Activated CD4-positive, alpha-beta T cell treated with anti-CD3 and anti-CD28 coated beads for 36 hours (primary cell): ENCODE measurements at regions not wholly inside any gene's neighbourhood (a gene's known extent, or its start where the extent isn't known, plus 50 kb on each side); places are given as distances from the start of the nearest gene placed in this dataset. TPM values are rescaled to one million over a fixed set of nuclear protein-coding genes. Genes with fewer than 3 reads are reported as not detected.

Source experiments
- ATAC-seq: fragments of 200-7000 bp; cut with Tn5 transposase; one replicate; pipeline ENCODE4 v1.10.0; 2021; ENCODE audit warnings: mild to moderate bottlenecking, moderate library complexity
- CTCF ChIA-PET: fragments of 350-600 bp; sonication (Branson Sonifier 250); formaldehyde crosslinking; loops from one replicate; lab custom pipeline; 2021; ENCODE audit warnings: antibody characterized with exemption; lab: Charles Lee
- POLR2A ChIA-PET: fragments of 350-600 bp; sonication (Branson Sonifier 250); formaldehyde crosslinking; loops from one replicate; lab custom pipeline; 2021; ENCODE audit warnings: antibody characterized with exemption, inconsistent platforms; lab: Charles Lee
- DNase-seq: peaks from one replicate; pipeline ENCODE4 v3.0.0-alpha.2; 2020
- H3K27ac Mint-ChIP-seq: one replicate; pipeline ENCODE4 v1.8.0; 2021; ENCODE audit warnings: mixed read lengths
- H3K27me3 Mint-ChIP-seq: one replicate; pipeline ENCODE4 v1.8.0; 2021; ENCODE audit warnings: mixed read lengths
- H3K36me3 Mint-ChIP-seq: one replicate; pipeline ENCODE4 v1.8.0; 2021; ENCODE audit warnings: low read depth, mixed read lengths
- H3K4me1 Mint-ChIP-seq: one replicate; pipeline ENCODE4 v1.8.0; 2021; ENCODE audit warnings: mixed read lengths
- H3K4me3 Mint-ChIP-seq: one replicate; pipeline ENCODE4 v1.8.0; 2021; ENCODE audit warnings: mild to moderate bottlenecking, moderate library complexity, mixed read lengths
- H3K9me3 Mint-ChIP-seq: one replicate; pipeline ENCODE4 v1.8.0; 2021; ENCODE audit warnings: low read depth, mixed read lengths
- intact Hi-C, 2 experiments: fragments of 100-400 bp; cut with DNase I in 1 of 2; cut with micrococcal nuclease in 1 of 2; formaldehyde crosslinking; loops; one replicate each; pipeline versions ENCODE4 v1.14.2 to v1.15.1; 2022 to 2024; cut with DNase I, micrococcal nuclease
- microRNA-seq: library from miRNA; unstranded; fragments of <30 nt; microRNA quantifications from one replicate; pipeline ENCODE4 v1.2.0, GENCODE V29; 2021; ENCODE audit warnings: borderline replicate concordance

DNA sequence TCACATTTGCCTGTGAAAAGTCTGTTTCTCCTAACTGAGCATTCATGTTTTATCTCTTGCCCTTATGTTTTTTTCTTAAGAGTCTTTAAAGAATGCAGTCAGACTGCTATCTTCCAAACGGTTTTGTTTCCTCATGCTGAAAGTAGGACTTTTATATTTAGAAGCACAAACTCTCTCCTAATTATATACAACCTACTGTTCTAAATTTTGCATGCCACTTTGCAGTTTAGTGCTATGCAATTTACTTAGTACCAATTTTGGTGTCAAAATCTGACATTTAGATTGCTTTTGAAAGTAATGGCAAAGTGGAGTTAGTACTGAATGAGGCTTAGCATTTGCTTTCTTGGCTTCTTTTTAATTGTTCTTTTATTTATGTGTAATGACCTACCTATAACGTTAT lies 55.1 kb upstream of the PCDH20 start:
- H3K27ac Mint-ChIP-seq = no peak overlapping the region
- no peak overlapping the region for H3K4me3 Mint-ChIP-seq
- CTCF ChIA-PET = no interaction called here
- POLR2A ChIA-PET = no interaction called here
- H3K4me1 Mint-ChIP-seq = no peaks in the 10 kb centered on the region
- H3K36me3 Mint-ChIP-seq = no peaks in the 10 kb centered on the region
- intact Hi-C loops = no loop called here
- DNase-seq (no peak), ATAC-seq (no peak)
- H3K27me3 Mint-ChIP-seq = no peaks in the 10 kb centered on the region
- peaks cover 2% of the 10 kb centered on the region for H3K9me3 Mint-ChIP-seq

DNA sequence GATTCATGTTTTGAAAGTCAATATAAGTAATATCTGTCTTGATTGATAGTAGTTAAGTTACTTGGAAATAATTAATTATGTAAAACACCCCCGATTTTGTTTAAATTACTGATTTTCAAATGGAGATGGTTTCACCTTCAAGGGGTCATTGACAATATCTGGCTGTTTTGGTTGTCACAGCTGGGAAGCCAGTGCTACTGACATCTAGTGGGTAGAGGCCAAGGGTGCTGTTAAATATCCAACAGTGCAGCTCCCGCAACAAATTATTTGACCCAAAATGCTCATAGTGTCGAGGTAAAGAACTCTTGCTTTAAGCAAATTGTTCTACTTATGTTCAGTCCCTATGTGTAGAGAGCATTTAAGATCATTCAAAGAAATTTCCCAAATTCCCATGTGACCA lies 50.6 kb upstream of the PCDH20 start:
- intact Hi-C loops = no loop called here
- no peaks in the 10 kb centered on the region for H3K4me1 Mint-ChIP-seq
- ChIA-PET CTCF (no interaction called here), POLR2A (no interaction called here)
- H3K9me3 Mint-ChIP-seq = no peaks in the 10 kb centered on the region
- no peaks in the 10 kb centered on the region for H3K36me3 Mint-ChIP-seq
- ATAC-seq (no peak), DNase-seq (no peak)
- no peak overlapping the region for H3K4me3 Mint-ChIP-seq
- no peaks in the 10 kb centered on the region for H3K27me3 Mint-ChIP-seq
- no peak overlapping the region for H3K27ac Mint-ChIP-seq

Small RNA genes lying in the stretch of these regions (microRNA-seq; reads per million reads assigned to microRNA genes)
- gene MIR4704 = not detected
- not detected for gene MIR548X2
